HepG2 (cell line): ENCODE measurements at regions not wholly inside any gene's neighbourhood (a gene's known extent, or its start where the extent isn't known, plus 50 kb on each side); places are given as distances from the start of the nearest gene placed in this dataset.

Experiments used
- MLX ChIP-seq: IDR thresholded peaks from 2 replicates; pipeline ENCODE4 v1.6.1; 2016
- PHB2 ChIP-seq: fragments of 450-650 bp; IDR thresholded peaks from 2 replicates; pipeline ENCODE4 v1.6.1; 2018; ENCODE audit not compliant: partially characterized antibody

GRCh38 chr4:173735585-173735984, 205.6 kb upstream of the HAND2 start:
- TF ChIP-seq PHB2: no peak
- TF ChIP-seq MLX (CRISPR knock-in tag): no peak
